ENCODE measurements at regions not wholly inside any gene's neighbourhood (a gene's known extent, or its start where the extent isn't known, plus 50 kb on each side); places are given as distances from the start of the nearest gene placed in this dataset.

DNA sequence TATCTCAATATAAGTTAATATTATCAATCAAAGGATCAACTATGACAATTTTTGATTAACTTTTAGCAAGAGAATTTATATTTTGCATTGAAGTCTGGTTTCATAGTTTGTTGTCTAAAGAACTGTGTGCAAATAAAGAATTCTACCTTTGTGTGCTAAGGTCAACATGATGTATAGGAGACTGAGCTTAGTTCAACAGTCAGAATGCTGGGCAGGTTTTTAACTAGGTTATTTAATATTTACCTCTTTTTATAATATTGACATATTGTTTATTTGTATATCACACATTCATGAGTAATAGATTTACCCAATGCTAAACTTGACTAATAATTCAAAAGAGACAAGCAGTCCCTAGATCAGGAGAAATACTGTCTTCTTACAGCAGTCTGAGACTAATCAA lies 831.4 kb downstream of the DSC3 start:
- H3K9me3 Mint-ChIP-seq = peaks cover 2 to 8% of the 10 kb centered on the region in 2 experiments; a peak in 4 of 5 replicates
- Histone ChIP-seq H4K8ac (replicated peaks; ENCODE audit: insufficient read length, low read depth, low read length) (no peak overlapping the region), H3K23ac (ENCODE audit: insufficient read length, low read depth, low read length) (no peak overlapping the region), H3K9ac (ENCODE audit: extremely low read depth, insufficient read length, low read length) (no peak overlapping the region), H3K4ac (ENCODE audit: low read depth, low read length) (no peak overlapping the region), H3K23me2 (ENCODE audit: insufficient read length, low read depth, low read length, poor library complexity, severe bottlenecking) (no peaks in the 10 kb centered on the region), H2BK15ac (ENCODE audit: low read depth, low read length) (no peak overlapping the region), H2BK20ac (ENCODE audit: low read depth, low read length, poor library complexity, severe bottlenecking) (no peak overlapping the region), H4K5ac (ENCODE audit: insufficient read length, low read depth, low read length) (no peak overlapping the region), H3K79me2 (ENCODE audit: insufficient read depth, low read length) (no peaks in the 10 kb centered on the region), H2BK120ac (ENCODE audit: low read depth, low read length, poor library complexity, severe bottlenecking) (no peak overlapping the region), H3K27ac (ENCODE audit: insufficient read length, low read depth, low read length) (no peak overlapping the region), H4K20me1 (ENCODE audit: control insufficient read depth, insufficient read depth, insufficient read length) (no peaks in the 10 kb centered on the region), H3K27me3 (ENCODE audit: insufficient read depth, low read length) (no peaks in the 10 kb centered on the region), H3K4me2 (ENCODE audit: insufficient read depth, insufficient read length, low read length) (no peak overlapping the region), H2AK5ac (ENCODE audit: insufficient read length, low read length) (no peak overlapping the region), H2AFZ (ENCODE audit: low read length) (no peak overlapping the region), H4K91ac (ENCODE audit: insufficient read length, low read depth, low read length) (no peak overlapping the region), H3K79me1 (ENCODE audit: insufficient read depth, low read depth, low read length, poor library complexity, severe bottlenecking) (no peaks in the 10 kb centered on the region), H2BK5ac (ENCODE audit: insufficient read length, low read length) (no peak overlapping the region), H3K14ac (ENCODE audit: insufficient read depth, low read length) (no peak overlapping the region), H3K9me3 (ENCODE audit: control insufficient read depth, low read depth, low read length) (no peaks in the 10 kb centered on the region), H2BK12ac (ENCODE audit: insufficient read length, low read depth, low read length) (no peak overlapping the region), H3T11ph (ENCODE audit: low read length) (no peak overlapping the region), H3K4me1 (ENCODE audit: insufficient read depth, low read length) (no peaks in the 10 kb centered on the region), H3K18ac (ENCODE audit: insufficient read length, low read depth, low read length) (no peak overlapping the region), H3K56ac (ENCODE audit: insufficient read length, low read depth, low read length) (no peak overlapping the region)
- TF ChIP-seq, protein P1, sequence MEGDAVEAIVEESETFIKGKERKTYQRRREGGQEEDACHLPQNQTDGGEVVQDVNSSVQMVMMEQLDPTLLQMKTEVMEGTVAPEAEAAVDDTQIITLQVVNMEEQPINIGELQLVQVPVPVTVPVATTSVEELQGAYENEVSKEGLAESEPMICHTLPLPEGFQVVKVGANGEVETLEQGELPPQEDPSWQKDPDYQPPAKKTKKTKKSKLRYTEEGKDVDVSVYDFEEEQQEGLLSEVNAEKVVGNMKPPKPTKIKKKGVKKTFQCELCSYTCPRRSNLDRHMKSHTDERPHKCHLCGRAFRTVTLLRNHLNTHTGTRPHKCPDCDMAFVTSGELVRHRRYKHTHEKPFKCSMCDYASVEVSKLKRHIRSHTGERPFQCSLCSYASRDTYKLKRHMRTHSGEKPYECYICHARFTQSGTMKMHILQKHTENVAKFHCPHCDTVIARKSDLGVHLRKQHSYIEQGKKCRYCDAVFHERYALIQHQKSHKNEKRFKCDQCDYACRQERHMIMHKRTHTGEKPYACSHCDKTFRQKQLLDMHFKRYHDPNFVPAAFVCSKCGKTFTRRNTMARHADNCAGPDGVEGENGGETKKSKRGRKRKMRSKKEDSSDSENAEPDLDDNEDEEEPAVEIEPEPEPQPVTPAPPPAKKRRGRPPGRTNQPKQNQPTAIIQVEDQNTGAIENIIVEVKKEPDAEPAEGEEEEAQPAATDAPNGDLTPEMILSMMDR (conservative IDR thresholded peaks at IDR 0.05) = no peak
- H3K36me3 Mint-ChIP-seq (ENCODE audit: insufficient read depth in 1 of 3, low read depth in 3 of 3) = no peaks in the 10 kb centered on the region; a peak in 1 of 7 replicates
- DNase-seq = no peak
- H3K4me1 Mint-ChIP-seq = peaks cover 2 to 5% of the 10 kb centered on the region in 2 experiments; a peak in 3 of 4 replicates
- no peak overlapping the region for H3K27ac Mint-ChIP-seq
- no peaks in the 10 kb centered on the region for H3K27me3 Mint-ChIP-seq (ENCODE audit: low read depth)
- no peak overlapping the region for H3K4me3 Mint-ChIP-seq
